K562 (cell line): ENCODE measurements at regions not wholly inside any gene's neighbourhood (a gene's known extent, or its start where the extent isn't known, plus 50 kb on each side); places are given as distances from the start of the nearest gene placed in this dataset.

Experiments used
- BHLHE40 ChIP-seq: IDR thresholded peaks from 2 replicates; pipeline ENCODE4 v1.6.1; 2011; ENCODE audit warnings: low read length, improper control_type of control experiment
- CBFB ChIP-seq: sonication (generic); formaldehyde crosslinking; IDR thresholded peaks from 2 replicates; pipeline ENCODE4 v1.4.0; 2020; ENCODE audit warnings: mild to moderate bottlenecking, missing genetic modification reagents
- CTCF ChIP-seq, 3 experiments: IDR thresholded peaks in 2 of 3; conservative IDR thresholded peaks in 1 of 3; 2 replicates each; pipeline ENCODE4 v1.5.1; 2011 to 2012; ENCODE audit warnings: low read length in 3 of 3, mild to moderate bottlenecking in 3 of 3, control low read depth in 2 of 3, improper control_type of control experiment in 1 of 3, inconsistent platforms in 1 of 3, low read depth in 1 of 3, mixed read lengths in 1 of 3, moderate library complexity in 1 of 3; ENCODE audit not compliant: insufficient read depth in 2 of 3
- HDGF ChIP-seq: fragments of 450-650 bp; IDR thresholded peaks from 2 replicates; pipeline ENCODE4 v1.6.1; 2016
- KAT2B ChIP-seq: IDR thresholded peaks from one replicate; pipeline ENCODE4 v1.6.1; 2012; ENCODE audit warnings: low read depth, mild to moderate bottlenecking, control low read depth, inconsistent platforms, low read length, moderate library complexity
- POLR2AphosphoS5 ChIP-seq: IDR thresholded peaks from 2 replicates; pipeline ENCODE4 v1.6.1; 2011; ENCODE audit warnings: mild to moderate bottlenecking, low read depth, low read length, moderate library complexity; ENCODE audit not compliant: control insufficient read depth, insufficient read depth
- TEAD1 ChIP-seq, 2 experiments: fragments of 450-650 bp in 1 of 2; sonication (generic) in 1 of 2; formaldehyde crosslinking; IDR thresholded peaks; 2 replicates each; pipeline versions ENCODE4 v1.4.0 to v1.8.0; 2020 to 2022; ENCODE audit warnings: mild to moderate bottlenecking in 2 of 2, missing genetic modification reagents in 1 of 2
- ZFP30 ChIP-seq: fragments of 250-450 bp; sonication (Bioruptor Pico); IDR thresholded peaks from 2 replicates; pipeline ENCODE4 v1.8.0; 2022; ENCODE audit warnings: moderate library complexity, mild to moderate bottlenecking, inconsistent platforms, borderline replicate concordance
- ZNF239 ChIP-seq: fragments of 250-450 bp; sonication (Bioruptor Pico); IDR thresholded peaks from 2 replicates; pipeline ENCODE4 v1.4.0; 2020; ENCODE audit warnings: mild to moderate bottlenecking
- ZNF311 ChIP-seq: fragments of 250-450 bp; sonication (Bioruptor Pico); IDR thresholded peaks from 2 replicates; pipeline ENCODE4 v1.4.0; 2020; ENCODE audit warnings: mild to moderate bottlenecking, moderate library complexity

- no peak for TF ChIP-seq TEAD1 (CRISPR knock-in tag; IDR thresholded peaks at IDR 0.05)
- no peak for TF ChIP-seq BHLHE40
- TF ChIP-seq CBFB (CRISPR knock-in tag): no peak
- no peak for TF ChIP-seq ZFP30 (CRISPR knock-in tag)
- TF ChIP-seq ZNF239: no peak
- no peak for TF ChIP-seq CTCF (IDR thresholded peaks at IDR 0.05 in 2 of 3, conservative IDR thresholded peaks at IDR 0.05 in 1 of 3; ENCODE audit: insufficient read depth in 2 of 3, low read depth in 1 of 3, low read length in 3 of 3)
- no peak for TF ChIP-seq HDGF
- TF ChIP-seq KAT2B: no peak
- TF ChIP-seq POLR2AphosphoS5: no peak
- TF ChIP-seq ZNF311 (CRISPR knock-in tag): no peak
These were observed 138.8 kb upstream of the WWC1 start for GRCh38 chr5:168152660-168153059.
